T47D (cell line): ENCODE measurements at regions not wholly inside any gene's neighbourhood (a gene's known extent, or its start where the extent isn't known, plus 50 kb on each side); places are given as distances from the start of the nearest gene placed in this dataset.

Source experiments
- DNase-seq, 2 experiments: peaks; one replicate each; pipeline versions ENCODE4 v3.0.0 to v3.0.0-alpha.2; 2011 to 2012; ENCODE audit warnings: low read depth in 1 of 2, low spot score in 1 of 2
- JUND ChIP-seq: IDR thresholded peaks from 2 replicates; pipeline ENCODE4 v1.6.1; 2012; ENCODE audit warnings: low read depth
- in situ Hi-C: cut with HindIII; loops from 2 replicates; pipeline ENCODE4 v1.10.0; 2016; ENCODE audit warnings: low sequenced_read_pairs, low pct_unique_long_range_greater_than_20kb

GRCh38 chr20:24147961-24148360 is 159.4 kb upstream of the GGTLC1 start:
- in situ Hi-C loops: no loop called here
- TF ChIP-seq JUND: no peak

GRCh38 chr20:24147479-24147878 is 158.9 kb upstream of the GGTLC1 start:
- in situ Hi-C loops: no loop called here
- no peak for TF ChIP-seq JUND
- no peak for DNase-seq

More at GRCh38 chr20:24147961-24148360, 159.4 kb upstream of the GGTLC1 start:
- DNase-seq: no peak

GRCh38 chr20:24146231-24146634 is 157.7 kb upstream of the GGTLC1 start:
- in situ Hi-C loops: no loop called here
- no peak for TF ChIP-seq JUND
- no peak for DNase-seq

- no peak for DNase-seq
- in situ Hi-C loops: no loop called here
These were observed 155.8 kb upstream of the GGTLC1 start for GRCh38 chr20:24144371-24144770.

GRCh38 chr20:24141111-24141510 is 152.5 kb upstream of the GGTLC1 start:
- no peak for DNase-seq
- in situ Hi-C loops: no loop called here

More at GRCh38 chr20:24144371-24144770, 155.8 kb upstream of the GGTLC1 start:
- no peak for TF ChIP-seq JUND

GRCh38 chr20:24139846-24140245 is 151.3 kb upstream of the GGTLC1 start:
- DNase-seq: no peak
- in situ Hi-C loops: no loop called here
- TF ChIP-seq JUND: no peak

More at GRCh38 chr20:24141111-24141510, 152.5 kb upstream of the GGTLC1 start:
- no peak for TF ChIP-seq JUND

GRCh38 chr20:24138951-24139350 is 150.4 kb upstream of the GGTLC1 start:
- in situ Hi-C loops: no loop called here

GRCh38 chr20:24138196-24138857 is 149.7 kb upstream of the GGTLC1 start:
- no peak for TF ChIP-seq JUND
- no peak for DNase-seq
- in situ Hi-C loops: no loop called here

More at GRCh38 chr20:24138951-24139350, 150.4 kb upstream of the GGTLC1 start:
- no peak for DNase-seq
- TF ChIP-seq JUND: no peak

- in situ Hi-C loops: no loop called here
- no peak for DNase-seq
- TF ChIP-seq JUND: no peak
These were observed 148.2 kb upstream of the GGTLC1 start for GRCh38 chr20:24136659-24137246.

- TF ChIP-seq JUND: no peak
- in situ Hi-C loops: no loop called here
- DNase-seq: no peak
These were observed 147.2 kb upstream of the GGTLC1 start for GRCh38 chr20:24135781-24136180.

- in situ Hi-C loops: no loop called here
- TF ChIP-seq JUND: no peak
- DNase-seq: no peak
These were observed 146.4 kb upstream of the GGTLC1 start for GRCh38 chr20:24134930-24135329.

- no peak for TF ChIP-seq JUND
- in situ Hi-C loops: no loop called here
- DNase-seq: peak; percentile 22 to 88
These were observed 145.7 kb upstream of the GGTLC1 start for GRCh38 chr20:24134284-24134683.

GRCh38 chr20:24132246-24132645 is 143.7 kb upstream of the GGTLC1 start:
- peak in 1 of 2 experiments; percentile 70 for DNase-seq
- in situ Hi-C loops: no loop called here

More at GRCh38 chr20:24132246-24132645, 143.7 kb upstream of the GGTLC1 start:
- TF ChIP-seq JUND: 0 out of 2 replicates have a peak, but pooled peaks have one; percentile 8
